Inflammatory macrophage (primary cell): ENCODE measurements at regions not wholly inside any gene's neighbourhood (a gene's known extent, or its start where the extent isn't known, plus 50 kb on each side); places are given as distances from the start of the nearest gene placed in this dataset.
A peak's percentile ranks its signal among the peaks of the same experiment; 100 is the strongest.
"Not testable (repeated sequence)": the region's sequence is repeated elsewhere in the genome, so short reads cannot be mapped to it uniquely, and the experiment has no call there.

ENCODE experiments used
- DNase-seq, 2 donors: peaks; one replicate each; pipeline ENCODE4 v3.0.0-alpha.2; 2020 to 2022

DNA sequence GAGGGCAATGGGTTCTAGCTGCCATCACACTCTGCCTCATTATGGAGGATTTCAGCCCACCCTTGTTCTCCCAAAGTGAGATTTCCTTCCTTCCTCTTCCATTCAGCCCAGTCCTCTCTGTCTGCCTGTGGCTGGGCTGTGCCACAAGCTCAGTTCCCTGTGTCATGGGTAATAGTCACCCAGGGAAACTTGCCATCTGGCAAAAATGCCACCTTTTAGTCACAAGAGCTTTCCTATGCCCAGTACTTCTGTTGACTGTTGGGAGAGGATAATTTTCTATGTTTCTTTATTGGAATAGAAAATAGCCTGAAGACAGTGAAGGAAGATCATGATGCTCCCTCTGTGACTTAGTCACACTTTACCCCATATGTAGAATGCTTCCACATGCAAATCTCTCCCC is 71.4 kb downstream of the TLR4 start:
- no peak for DNase-seq

DNA sequence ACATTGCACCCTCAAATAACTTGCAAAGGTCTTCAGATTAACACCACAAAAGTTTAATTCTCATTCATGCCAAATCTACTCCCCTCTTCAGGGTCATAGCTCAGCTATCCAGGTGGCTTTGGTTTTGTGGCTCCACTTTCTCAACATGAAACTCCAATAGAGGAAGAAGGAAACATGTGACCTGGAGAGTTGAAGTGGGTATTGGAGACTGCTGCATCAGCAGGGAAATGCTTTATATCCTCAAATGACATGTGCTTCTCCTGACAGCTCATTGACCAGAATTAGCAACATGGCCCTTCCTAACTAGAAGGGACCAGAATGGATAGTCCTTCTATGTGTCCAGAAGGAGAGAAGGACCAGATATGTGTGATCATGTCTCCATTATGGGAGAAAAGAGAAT is 73.6 kb downstream of the TLR4 start:
- peak; percentile 70 to 76 for DNase-seq

DNA sequence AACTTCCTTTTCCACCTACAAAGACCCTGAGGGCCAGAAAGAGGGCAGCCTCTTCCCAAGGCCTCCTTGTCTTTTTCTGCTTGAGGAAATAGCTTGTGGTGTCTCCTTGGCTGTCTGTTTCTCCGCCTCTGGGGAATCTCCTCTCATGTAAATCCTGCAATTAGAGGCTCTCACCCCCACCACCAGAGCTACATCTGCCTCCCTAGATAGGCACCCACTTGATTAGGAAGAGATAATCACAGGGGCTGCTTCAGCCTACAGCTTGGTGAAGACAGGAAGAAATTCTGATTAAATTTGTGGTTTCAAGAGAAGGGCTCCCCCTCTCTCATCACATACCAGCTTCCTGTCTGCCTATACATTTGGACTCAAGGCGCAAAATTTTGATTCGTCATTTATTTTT is 75.6 kb downstream of the TLR4 start:
- no peak for DNase-seq

DNA sequence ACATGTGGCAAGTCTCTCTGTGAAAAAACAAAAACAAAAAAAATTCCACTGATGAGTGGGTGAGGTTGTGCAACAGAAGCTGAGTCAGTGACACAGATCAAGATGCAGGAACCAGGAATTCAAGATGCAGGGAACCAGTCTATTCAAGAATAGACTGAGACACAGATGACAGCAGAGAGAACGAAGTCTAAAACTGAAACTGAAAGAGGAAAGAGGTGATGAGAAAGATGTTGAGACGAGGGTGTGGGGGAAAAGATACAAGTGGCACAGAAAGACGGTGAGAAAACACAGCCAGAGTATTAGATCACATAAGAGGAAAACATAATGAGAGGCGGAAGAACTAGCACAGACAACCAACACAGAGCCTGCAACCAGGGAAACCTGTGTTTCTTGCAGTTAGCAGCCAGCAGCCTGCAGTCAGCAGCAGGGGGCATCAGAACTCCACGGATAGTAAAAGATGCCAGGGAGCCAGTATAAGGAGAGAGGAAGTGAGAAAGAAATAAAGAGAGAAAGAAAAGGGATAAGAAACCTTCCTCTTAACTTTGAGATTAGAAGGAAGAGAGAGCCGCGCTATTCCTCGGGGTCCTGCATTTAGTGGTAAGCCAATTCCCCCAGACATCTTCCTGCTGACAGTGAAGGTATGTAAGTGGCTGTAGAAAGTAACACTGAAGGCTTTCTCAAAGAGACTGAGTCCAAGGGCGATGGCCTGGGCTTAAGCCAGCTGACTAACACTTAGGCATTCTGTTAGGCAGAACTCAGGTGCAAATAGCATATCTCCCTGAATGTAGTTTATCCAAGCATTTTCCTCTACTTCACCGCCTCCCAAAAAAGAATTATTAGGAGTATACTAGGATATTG is 79.0 kb downstream of the TLR4 start:
- DNase-seq = peak; percentile 80 to 81

DNA sequence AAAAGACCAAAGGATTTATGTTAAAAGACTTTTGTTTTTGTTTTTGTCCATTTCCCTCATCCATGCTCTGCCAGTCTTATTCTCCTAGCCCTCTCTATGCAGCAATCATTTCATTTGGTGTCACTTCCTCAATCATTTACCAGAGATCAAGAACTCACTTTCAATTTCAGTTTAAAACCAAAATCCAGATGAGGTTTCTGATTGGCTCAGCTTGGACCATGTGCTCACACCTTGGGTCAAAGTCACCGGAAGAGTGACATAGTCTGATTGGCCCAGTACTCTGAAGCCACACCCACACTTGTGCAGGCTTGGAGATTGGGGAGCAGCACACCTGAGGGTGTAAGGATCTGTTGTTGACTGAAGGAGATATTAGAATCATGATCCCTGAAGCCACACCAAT is 79.6 kb downstream of the TLR4 start:
- peak; percentile 63 to 78 for DNase-seq

DNA sequence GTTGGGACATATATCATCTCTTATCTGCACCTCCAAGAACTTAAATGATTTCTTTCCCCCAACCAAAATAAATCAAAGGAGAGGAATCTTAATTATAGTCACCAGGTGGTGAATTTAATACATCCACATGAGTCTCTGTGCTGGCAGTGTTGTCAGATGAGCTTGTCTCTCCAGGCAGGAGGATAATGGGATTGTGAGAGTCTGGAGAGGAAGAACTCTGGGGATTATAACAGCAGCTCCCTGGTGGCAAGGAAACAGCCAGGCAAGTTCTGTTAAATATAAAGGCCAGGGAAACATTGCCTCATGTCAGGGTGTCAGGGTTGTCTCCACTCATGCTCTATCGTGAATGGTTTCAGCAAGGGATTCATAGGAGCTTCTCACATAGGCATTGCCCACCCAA is 80.8 kb downstream of the TLR4 start:
- DNase-seq = no peak

DNA sequence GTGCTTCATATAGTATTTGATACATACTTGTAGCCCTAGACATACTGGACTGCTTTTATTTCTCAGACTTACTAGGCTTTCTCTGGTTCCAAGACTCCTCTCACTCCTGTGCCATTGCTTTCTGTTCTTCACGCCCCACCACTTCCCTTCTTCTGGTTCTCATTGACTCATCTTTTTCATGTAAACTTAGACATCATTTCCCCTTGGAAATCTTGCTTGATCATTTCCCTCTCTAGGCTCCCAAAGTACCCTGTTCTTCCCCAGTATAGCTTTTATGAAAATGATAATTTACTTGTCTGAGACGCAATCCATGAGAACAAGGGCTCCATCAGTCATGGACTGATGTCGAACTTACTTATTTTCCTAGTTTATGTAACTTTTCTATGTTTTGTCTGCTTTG is 83.5 kb downstream of the TLR4 start:
- DNase-seq = peak in 1 of 2 donors; percentile 18

DNA sequence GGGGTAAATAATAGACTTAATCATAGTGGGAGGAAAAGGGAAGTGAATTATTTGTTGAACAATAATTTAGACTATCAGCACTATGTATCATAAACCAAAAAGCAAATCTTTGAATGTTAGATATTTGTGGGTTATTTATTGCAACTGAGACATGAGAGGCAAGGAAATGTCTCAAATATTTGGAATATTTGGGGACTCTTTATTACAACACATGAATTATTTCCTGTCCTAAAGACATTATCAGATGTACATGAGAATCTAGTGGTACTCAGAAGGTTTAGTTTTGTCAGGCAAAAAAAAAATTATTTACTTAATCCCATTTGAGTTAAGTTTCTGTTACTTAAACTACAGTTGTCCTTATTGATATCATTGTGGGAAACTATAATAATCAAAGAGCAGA is 91.1 kb downstream of the TLR4 start:
- no peak for DNase-seq

DNA sequence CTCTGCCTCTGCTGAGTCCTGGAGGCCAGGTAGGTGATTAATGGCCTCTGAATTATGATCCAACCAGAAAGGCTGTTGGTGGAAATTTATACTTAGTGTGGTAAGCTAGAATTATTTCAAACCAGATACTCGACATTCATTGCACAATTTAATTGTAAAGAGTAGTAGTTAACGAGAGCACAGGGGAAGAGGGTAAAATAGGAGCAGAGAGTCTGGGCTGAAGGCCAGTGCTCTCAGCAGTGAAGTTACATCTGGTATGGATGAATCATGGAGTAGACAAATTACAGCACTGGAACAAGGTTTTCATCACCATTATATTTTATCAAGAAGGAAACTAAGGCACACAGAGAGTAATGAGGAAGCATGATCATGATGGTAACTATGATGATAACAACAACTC is 92.5 kb downstream of the TLR4 start:
- DNase-seq = no peak

DNA sequence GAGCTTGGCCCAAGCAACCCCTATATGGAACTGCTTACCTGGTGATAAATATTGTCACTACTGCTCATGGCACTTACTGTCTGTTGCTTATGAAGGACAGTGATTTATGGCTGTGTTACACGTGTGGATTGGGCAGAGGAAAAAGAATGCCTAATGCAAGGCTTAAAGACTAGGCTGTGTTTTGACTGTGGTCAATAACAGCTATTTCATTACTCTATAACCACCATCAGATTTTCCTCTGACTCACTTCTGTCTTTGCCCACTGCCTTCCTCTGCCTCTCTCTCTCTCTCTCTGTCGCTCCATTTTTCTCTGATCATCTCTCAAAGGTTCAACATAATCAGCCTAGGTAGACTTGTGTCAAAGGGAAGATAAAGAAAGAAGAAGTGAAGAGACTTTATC is 96.2 kb downstream of the TLR4 start:
- DNase-seq = no peak

DNA sequence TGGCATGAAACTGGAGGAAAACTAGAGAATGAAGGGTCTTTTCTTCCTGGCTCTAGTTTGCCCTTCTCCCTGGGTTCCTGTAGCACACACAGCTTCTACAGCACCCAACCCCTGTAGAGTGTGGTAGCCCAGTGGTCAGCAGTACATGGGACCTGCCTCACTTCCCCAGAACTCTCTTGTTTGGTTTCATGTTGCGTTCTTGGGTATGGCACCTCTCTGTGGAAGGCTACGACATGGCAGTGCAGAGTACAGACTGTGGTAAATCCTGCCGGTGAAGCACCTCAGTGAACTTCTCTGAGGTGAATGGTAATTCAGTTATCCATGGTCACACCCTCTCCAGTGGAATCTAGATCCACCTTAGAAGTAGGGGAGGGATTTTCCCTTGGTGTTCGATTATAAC is 105.5 kb downstream of the TLR4 start:
- DNase-seq = no peak

DNA sequence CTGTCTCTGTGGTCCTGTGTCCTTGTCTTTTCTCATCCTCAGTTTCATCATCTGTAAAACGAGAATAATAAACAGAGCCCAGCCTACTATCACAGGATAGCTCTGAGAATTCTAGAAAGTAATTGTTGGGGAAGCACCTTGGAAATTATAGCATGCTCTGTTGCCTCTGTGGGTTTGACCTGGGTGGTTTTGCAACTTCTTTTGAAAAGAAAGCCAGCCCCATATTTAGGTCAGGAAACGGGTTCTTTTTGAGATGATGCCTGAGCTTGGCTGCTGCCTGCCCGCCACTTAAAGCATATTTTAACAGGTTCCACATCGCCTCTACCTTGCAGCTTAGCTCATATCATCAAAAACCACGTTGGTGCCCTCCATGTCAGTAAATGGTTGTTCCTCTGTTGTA is 111.1 kb downstream of the TLR4 start:
- no peak for DNase-seq

DNA sequence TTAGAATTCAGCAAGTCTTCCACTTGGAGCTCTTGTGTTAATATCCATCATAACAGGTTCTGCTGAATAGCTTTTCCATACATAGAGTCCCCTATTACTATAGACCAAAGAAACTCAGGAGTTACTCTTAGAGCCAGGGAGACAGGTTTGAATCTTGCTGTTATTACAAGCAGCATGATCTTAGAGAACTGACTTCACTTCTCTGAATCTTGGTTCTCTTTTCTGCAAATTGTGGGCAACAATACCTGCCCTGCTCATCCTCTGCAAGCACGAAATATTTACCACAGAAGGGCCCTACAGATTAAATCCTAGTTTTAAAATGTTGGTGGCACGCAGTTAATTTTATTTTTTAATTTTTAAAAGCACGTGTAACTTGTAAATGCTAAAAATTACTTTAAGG is 111.7 kb downstream of the TLR4 start:
- DNase-seq = no peak

DNA sequence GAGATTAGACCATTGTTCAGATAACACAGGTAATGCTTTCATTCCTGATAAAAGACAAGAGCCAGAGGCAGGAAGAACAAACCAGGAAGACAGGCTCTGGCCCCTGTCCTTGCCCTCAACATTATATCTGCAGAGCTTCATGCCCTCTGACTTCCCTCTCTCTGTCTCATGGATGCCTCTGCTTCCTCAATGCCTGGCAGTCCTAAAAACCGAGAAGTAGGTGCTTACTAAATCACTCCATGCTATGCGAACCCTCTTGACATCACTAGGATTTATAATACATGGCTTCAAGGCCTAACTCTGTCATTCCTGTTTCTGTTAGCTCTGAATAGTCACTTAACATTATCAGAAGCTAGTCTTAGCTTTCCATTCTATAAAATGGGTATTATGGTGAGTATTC is 117.8 kb downstream of the TLR4 start:
- peak; percentile 41 to 61 for DNase-seq

DNA sequence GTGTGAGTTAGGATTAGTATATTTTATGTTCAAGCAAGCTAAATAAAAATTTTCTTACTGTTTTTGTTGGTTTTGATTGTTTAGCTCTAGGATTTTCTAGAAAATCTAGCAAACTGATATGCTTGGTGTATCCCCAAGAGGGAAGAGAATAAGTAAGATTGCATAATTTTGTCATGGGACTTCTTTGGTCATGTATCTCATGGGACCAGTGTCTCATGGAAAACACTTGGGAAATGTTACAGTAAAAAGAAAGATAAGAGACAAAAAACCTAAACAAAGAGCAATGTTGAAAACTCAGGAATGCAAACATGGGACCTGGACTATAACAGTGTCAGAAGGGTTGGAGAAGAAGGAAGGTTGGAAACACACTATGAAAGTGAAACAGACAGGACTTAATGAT is 119.4 kb downstream of the TLR4 start:
- peak; percentile 42 to 47 for DNase-seq

DNA sequence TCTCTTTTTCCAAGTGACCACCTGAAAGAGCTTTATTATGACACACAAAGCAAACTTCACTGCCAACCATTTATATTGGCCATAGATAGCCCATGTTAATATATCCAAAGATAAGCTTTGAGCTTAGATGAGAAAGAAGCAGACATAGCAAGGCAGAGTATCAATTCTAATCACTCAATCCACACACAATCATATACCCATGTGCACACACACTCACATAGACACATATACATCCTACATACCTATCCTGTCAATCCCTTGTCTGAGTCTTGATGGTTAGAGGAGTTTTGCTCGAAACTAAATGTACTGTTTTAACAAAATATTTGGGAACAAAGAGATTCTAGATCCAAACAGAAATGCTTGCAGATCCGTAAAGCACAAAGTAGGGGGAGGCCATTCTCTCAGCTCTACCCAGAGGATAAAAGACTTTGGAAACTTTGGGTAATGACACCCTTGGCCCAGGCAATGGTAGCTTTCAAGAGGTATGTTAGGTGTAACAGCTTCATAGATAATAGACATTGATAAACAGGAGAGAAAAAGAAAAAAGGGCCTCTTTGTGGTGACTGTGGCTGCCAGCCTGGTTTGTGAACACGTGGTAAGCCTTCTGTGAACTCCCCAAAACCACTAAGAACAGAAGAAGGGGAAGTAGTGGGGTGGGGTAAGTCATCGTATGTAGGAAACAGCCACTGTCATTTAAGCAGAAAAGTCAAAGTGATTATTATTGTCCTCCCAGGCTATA is 121.6 kb downstream of the TLR4 start:
- DNase-seq = peak; percentile 70 to 75

DNA sequence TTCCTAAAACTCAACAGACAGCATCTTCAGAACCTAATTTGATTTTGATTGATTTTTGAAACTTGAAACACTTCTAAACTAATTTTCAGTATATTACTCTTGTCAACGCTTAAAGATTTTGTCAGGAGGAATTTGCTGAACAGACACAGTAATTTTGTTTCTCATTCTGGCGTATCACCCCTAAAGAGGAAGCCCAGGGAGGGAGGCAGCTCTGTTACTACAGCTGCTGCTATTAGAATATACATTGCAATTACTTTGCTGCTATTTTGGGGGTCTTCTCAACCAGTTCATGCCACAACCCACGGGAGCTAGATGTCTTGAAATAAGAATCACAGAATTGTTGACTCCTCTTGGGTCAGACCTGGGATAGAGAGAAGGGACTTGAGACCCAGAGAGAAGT is 122.6 kb downstream of the TLR4 start:
- DNase-seq = peak; percentile 17 to 35

DNA sequence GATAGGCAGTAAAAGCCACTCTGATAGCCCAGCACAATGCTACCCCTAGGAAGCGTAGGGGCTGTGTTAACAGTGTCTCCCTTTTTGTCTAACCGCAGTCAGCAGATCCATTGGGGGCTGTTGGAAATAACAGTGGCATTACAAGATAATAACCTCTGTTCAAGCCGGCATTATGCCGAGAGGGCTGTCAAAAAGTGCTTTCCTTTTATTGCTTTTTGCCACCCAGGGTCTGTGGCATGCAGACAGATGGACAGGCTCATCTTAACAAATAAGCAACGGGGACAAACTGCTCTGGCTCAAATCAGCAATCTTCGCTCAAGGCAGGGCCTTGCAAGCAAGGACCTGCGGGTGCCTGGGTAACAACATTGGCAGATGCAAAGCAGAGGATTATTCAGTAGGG is 123.3 kb downstream of the TLR4 start:
- DNase-seq = no peak

DNA sequence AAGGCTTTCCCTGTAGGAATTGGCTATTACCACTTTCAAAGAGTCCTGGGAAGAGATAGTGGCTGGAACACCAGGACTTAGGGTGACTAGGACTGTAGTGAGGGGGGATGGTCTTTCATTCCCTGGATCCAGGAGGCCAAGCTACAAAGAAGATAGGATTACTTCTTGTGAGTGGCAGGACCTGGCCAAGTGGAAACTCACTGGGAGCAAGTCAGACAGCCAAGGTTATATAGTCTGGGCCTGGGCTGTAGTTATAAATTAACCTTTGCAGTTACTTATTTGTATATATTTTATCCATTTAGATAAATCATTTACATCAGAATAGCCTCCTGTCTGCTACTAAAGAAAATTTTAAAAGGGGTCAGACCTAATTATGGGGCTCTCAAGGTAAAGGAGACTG is 124.3 kb downstream of the TLR4 start:
- DNase-seq = no peak

DNA sequence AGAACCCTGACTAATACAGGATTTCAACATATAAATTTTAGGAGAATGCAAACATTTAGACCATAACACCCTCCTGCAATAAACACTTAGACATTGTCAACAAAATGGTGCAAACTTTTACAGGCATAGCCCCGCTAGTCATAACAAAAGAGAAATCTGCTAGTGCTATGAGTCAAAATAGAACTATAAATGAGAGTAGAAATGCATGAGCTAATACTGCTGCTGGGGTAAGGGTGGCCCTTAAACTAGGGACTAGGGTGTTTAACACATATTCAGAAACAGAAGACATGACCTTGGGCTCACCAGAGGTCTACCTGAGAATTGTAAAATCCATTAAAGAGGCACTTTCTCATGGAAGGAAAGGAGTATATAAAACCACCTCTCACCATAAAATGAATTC is 131.6 kb downstream of the TLR4 start:
- DNase-seq = no peak

DNA sequence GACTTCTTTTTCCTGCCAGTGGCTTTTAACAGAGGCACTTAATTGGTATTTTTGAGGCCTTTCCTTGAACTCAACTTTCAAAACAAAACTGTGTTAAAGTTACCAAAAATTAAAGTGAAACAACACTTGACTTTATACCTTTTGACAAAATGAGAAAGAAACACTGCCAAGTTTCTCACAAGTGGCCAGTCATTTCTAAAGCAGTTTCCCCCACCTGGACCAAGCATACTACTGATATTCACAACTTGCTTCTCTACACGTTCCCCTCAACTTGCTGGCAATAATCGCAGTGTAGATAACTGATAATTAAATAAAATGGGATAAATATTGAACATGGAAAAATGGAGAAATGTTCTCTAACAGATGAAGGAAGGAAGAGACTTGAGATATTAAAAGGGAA is 135.7 kb downstream of the TLR4 start:
- no peak for DNase-seq

DNA sequence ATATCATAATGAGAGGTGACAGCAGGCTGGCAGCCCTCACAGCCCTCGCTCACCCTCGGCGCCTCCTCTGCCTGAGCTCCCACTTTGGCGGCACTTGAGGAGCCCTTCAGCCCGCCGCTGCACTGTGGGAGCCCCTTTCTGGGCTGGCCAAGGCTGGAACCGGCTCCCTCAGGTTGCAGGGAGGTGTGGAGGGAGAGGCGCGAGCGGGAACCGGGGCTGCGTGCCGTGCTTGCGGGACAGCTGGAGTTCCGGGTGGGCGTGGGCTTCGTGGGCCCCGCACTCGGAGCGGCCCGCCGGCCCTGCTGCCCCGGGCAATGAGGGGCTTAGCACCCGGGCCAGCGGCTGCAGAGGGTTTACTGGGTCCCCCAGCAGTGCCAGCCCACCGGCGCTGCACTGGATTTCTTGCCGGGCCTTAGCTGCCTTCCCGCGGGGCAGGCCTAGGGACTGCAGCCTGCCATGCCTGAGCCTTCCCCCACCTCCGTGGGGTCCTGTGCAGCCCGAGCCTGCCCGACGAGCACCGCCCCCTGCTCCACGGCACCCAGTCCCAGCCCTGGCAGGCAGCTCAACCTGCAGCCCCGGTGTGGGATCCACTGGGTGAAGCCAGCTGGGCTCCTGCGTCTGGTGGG is 147.7 kb downstream of the TLR4 start:
- not testable (repeated sequence) for DNase-seq

DNA sequence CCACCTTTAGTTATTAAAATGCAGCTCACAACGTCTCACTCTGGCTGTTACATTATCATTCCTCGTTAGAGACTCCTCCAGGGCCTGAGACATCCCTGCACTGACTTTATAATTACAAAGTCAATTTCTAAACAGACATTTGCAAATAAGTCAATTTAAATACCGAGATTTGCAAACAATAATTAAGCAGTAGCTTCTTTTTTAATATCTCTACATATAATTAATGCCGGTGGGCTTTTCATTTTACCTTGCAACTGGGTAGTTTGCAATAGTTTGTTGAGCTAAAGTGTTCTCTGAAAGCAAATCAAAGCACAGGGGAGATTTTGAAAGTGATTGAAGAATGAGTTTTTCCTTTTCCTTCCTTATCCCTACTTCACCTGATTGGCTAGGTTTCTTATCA is 154.4 kb downstream of the TLR4 start:
- no peak for DNase-seq

DNA sequence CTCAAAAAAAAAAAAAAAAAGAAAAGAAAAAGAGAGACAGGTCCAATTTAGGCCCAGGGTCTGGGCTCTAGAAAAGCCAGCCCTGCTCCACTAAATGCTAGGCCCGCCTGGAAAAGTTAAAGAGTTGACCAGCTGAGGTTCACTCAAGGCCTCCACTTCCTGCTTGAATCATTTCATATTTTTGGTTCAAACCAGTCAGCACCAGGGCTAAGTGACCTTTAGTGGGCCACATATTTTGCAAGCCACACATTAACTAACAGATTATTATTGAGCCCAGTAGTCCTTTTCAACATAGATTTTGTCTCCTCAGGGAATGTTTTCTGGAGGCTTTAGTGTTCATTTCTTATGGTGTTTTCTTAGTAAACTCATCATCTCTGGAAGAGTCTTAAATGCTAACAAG is 156.6 kb downstream of the TLR4 start:
- no peak for DNase-seq
